ACC112 (cell line): ENCODE measurements at regions not wholly inside any gene's neighbourhood (a gene's known extent, or its start where the extent isn't known, plus 50 kb on each side); places are given as distances from the start of the nearest gene placed in this dataset.

Experiments
- H2AFZ ChIP-seq: fragments of 200-600 bp; sonication (generic); one replicate; pipeline ENCODE4 v1.6.0; 2017; ENCODE audit warnings: antibody characterized with exemption, low read length; ENCODE audit not compliant: unreplicated experiment
- H3K27ac ChIP-seq: fragments of 200-600 bp; sonication (generic); 2 replicates; pipeline ENCODE4 v1.5.1; 2014; ENCODE audit warnings: low read depth, mild to moderate bottlenecking, antibody characterized with exemption, low read length, moderate library complexity
- H3K27me3 ChIP-seq: fragments of 200-600 bp; sonication (generic); 2 replicates; pipeline ENCODE4 v1.6.1; 2014; ENCODE audit warnings: mild to moderate bottlenecking, antibody characterized with exemption, low read length, moderate library complexity, mixed read lengths; ENCODE audit not compliant: insufficient read depth
- H3K36me3 ChIP-seq: fragments of 200-600 bp; sonication (generic); 2 replicates; pipeline ENCODE4 v1.6.1; 2016; ENCODE audit warnings: mild to moderate bottlenecking, antibody characterized with exemption, low read length, moderate library complexity, mixed read lengths; ENCODE audit not compliant: insufficient read depth
- H3K4me1 ChIP-seq: fragments of 200-600 bp; sonication (generic); one replicate; pipeline ENCODE4 v1.6.1; 2016; ENCODE audit warnings: low read length, mixed read lengths; ENCODE audit not compliant: insufficient read depth, unreplicated experiment, control insufficient read depth
- H3K4me3 ChIP-seq: fragments of 200-600 bp; sonication (generic); 2 replicates; pipeline ENCODE4 v1.5.1; 2014; ENCODE audit warnings: mild to moderate bottlenecking, low read depth, low read length
- H3K79me2 ChIP-seq: fragments of 200-600 bp; sonication (generic); one replicate; pipeline ENCODE4 v1.6.0; 2016; ENCODE audit warnings: low read length; ENCODE audit not compliant: control insufficient read depth, unreplicated experiment, insufficient read depth

GRCh38 chr4:175369087-175369486 is 443.0 kb downstream of the GPM6A start:
- no peaks in the 10 kb centered on the region for H3K36me3 ChIP-seq
- H3K27me3 ChIP-seq: no peaks in the 10 kb centered on the region
- H3K4me1 ChIP-seq: peaks cover 11% of the 10 kb centered on the region
- H3K4me3 ChIP-seq: no peak overlapping the region
- no peaks in the 10 kb centered on the region for H3K79me2 ChIP-seq
- H2AFZ ChIP-seq: no peak overlapping the region
- no peak overlapping the region for H3K27ac ChIP-seq

GRCh38 chr4:175371091-175371490 is 441.0 kb downstream of the GPM6A start:
- Histone ChIP-seq H3K79me2 (no peaks in the 10 kb centered on the region), H3K36me3 (no peaks in the 10 kb centered on the region), H3K4me1 (peaks cover 11% of the 10 kb centered on the region), H3K4me3 (no peak overlapping the region), H3K27ac (no peak overlapping the region), H3K27me3 (no peaks in the 10 kb centered on the region), H2AFZ (no peak overlapping the region)

- Histone ChIP-seq H3K27ac (no peak overlapping the region), H3K27me3 (no peaks in the 10 kb centered on the region), H3K4me1 (peaks cover 11% of the 10 kb centered on the region), H2AFZ (no peak overlapping the region), H3K4me3 (no peak overlapping the region), H3K79me2 (no peaks in the 10 kb centered on the region), H3K36me3 (no peaks in the 10 kb centered on the region)
These were observed 439.0 kb downstream of the GPM6A start for GRCh38 chr4:175373031-175373430.

GRCh38 chr4:175374459-175374858 is 437.6 kb downstream of the GPM6A start:
- no peak overlapping the region for H2AFZ ChIP-seq
- no peaks in the 10 kb centered on the region for H3K36me3 ChIP-seq
- no peaks in the 10 kb centered on the region for H3K79me2 ChIP-seq
- no peaks in the 10 kb centered on the region for H3K27me3 ChIP-seq
- no peak overlapping the region for H3K4me3 ChIP-seq
- H3K27ac ChIP-seq: no peak overlapping the region
- peaks cover 11% of the 10 kb centered on the region for H3K4me1 ChIP-seq

- Histone ChIP-seq H3K27me3 (no peaks in the 10 kb centered on the region), H3K27ac (no peak overlapping the region), H3K79me2 (no peaks in the 10 kb centered on the region)
These were observed 435.6 kb downstream of the GPM6A start for GRCh38 chr4:175376287-175376977.

GRCh38 chr4:175377203-175377602 is 434.9 kb downstream of the GPM6A start:
- H3K4me1 ChIP-seq: peaks cover 11% of the 10 kb centered on the region
- no peaks in the 10 kb centered on the region for H3K79me2 ChIP-seq
- H2AFZ ChIP-seq: no peak overlapping the region
- H3K4me3 ChIP-seq: no peak overlapping the region
- no peaks in the 10 kb centered on the region for H3K27me3 ChIP-seq
- H3K36me3 ChIP-seq: no peaks in the 10 kb centered on the region
- H3K27ac ChIP-seq: no peak overlapping the region

More at GRCh38 chr4:175376287-175376977, 435.6 kb downstream of the GPM6A start:
- Histone ChIP-seq H3K36me3 (no peaks in the 10 kb centered on the region), H3K4me1 (peaks cover 11% of the 10 kb centered on the region), H2AFZ (no peak overlapping the region), H3K4me3 (no peak overlapping the region)

- H3K79me2 ChIP-seq: no peaks in the 10 kb centered on the region
- no peaks in the 10 kb centered on the region for H3K36me3 ChIP-seq
- no peak overlapping the region for H3K4me3 ChIP-seq
- H2AFZ ChIP-seq: no peak overlapping the region
- no peaks in the 10 kb centered on the region for H3K27me3 ChIP-seq
- no peak overlapping the region for H3K27ac ChIP-seq
- H3K4me1 ChIP-seq: no peaks in the 10 kb centered on the region
These were observed 433.7 kb downstream of the GPM6A start for GRCh38 chr4:175378372-175378771.

- Histone ChIP-seq H3K4me3 (no peak overlapping the region), H3K4me1 (no peaks in the 10 kb centered on the region), H3K27ac (no peak overlapping the region), H3K36me3 (no peaks in the 10 kb centered on the region), H3K27me3 (no peaks in the 10 kb centered on the region), H2AFZ (no peak overlapping the region), H3K79me2 (no peaks in the 10 kb centered on the region)
These were observed 431.2 kb downstream of the GPM6A start for GRCh38 chr4:175380841-175381240.

GRCh38 chr4:175385797-175386196 is 426.3 kb downstream of the GPM6A start:
- H2AFZ ChIP-seq: no peak overlapping the region
- no peak overlapping the region for H3K27ac ChIP-seq
- H3K27me3 ChIP-seq: no peaks in the 10 kb centered on the region
- no peak overlapping the region for H3K4me3 ChIP-seq
- no peaks in the 10 kb centered on the region for H3K4me1 ChIP-seq
- no peaks in the 10 kb centered on the region for H3K79me2 ChIP-seq
- H3K36me3 ChIP-seq: no peaks in the 10 kb centered on the region

- Histone ChIP-seq H3K79me2 (no peaks in the 10 kb centered on the region), H3K4me3 (no peak overlapping the region), H3K27ac (no peak overlapping the region), H3K27me3 (no peaks in the 10 kb centered on the region), H3K36me3 (no peaks in the 10 kb centered on the region), H3K4me1 (no peaks in the 10 kb centered on the region), H2AFZ (no peak overlapping the region)
These were observed 425.1 kb downstream of the GPM6A start for GRCh38 chr4:175386776-175387507.

GRCh38 chr4:175394208-175394607 is 417.9 kb downstream of the GPM6A start:
- H3K79me2 ChIP-seq: no peaks in the 10 kb centered on the region
- no peak overlapping the region for H3K4me3 ChIP-seq
- H3K27ac ChIP-seq: no peak overlapping the region
- no peak overlapping the region for H2AFZ ChIP-seq
- H3K4me1 ChIP-seq: no peaks in the 10 kb centered on the region
- no peaks in the 10 kb centered on the region for H3K27me3 ChIP-seq
- no peaks in the 10 kb centered on the region for H3K36me3 ChIP-seq
